ENCODE measurements at regions not wholly inside any gene's neighbourhood (a gene's known extent, or its start where the extent isn't known, plus 50 kb on each side); places are given as distances from the start of the nearest gene placed in this dataset.
A peak's percentile ranks its signal among the peaks of the same experiment; 100 is the strongest.

GRCh38 chr11:119536801-119537200 lies 113.8 kb upstream of the THY1 start:
- TF ChIP-seq, protein P1, sequence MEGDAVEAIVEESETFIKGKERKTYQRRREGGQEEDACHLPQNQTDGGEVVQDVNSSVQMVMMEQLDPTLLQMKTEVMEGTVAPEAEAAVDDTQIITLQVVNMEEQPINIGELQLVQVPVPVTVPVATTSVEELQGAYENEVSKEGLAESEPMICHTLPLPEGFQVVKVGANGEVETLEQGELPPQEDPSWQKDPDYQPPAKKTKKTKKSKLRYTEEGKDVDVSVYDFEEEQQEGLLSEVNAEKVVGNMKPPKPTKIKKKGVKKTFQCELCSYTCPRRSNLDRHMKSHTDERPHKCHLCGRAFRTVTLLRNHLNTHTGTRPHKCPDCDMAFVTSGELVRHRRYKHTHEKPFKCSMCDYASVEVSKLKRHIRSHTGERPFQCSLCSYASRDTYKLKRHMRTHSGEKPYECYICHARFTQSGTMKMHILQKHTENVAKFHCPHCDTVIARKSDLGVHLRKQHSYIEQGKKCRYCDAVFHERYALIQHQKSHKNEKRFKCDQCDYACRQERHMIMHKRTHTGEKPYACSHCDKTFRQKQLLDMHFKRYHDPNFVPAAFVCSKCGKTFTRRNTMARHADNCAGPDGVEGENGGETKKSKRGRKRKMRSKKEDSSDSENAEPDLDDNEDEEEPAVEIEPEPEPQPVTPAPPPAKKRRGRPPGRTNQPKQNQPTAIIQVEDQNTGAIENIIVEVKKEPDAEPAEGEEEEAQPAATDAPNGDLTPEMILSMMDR (IDR thresholded peaks at IDR 0.05; ENCODE audit: insufficient read depth, low read depth, low read length), result peak; percentile 3
- no peak for TF ChIP-seq EZH2 (IDR thresholded peaks at IDR 0.05; ENCODE audit: insufficient read depth, low read length)
